H1 (cell line): ENCODE measurements at regions not wholly inside any gene's neighbourhood (a gene's known extent, or its start where the extent isn't known, plus 50 kb on each side); places are given as distances from the start of the nearest gene placed in this dataset.

Source experiments
- CTCF ChIA-PET: fragments of 300-600 bp; sonication (Branson Sonifier 250); formaldehyde crosslinking; loops from one replicate; lab custom pipeline; 2021; ENCODE audit not compliant: partially characterized antibody; lab: Charles Lee
- POLR2A ChIA-PET: fragments of 300-600 bp; sonication (Branson Sonifier 250); formaldehyde crosslinking; loops from one replicate; lab custom pipeline; 2021; ENCODE audit warnings: inconsistent platforms; ENCODE audit not compliant: partially characterized antibody; lab: Charles Lee
- DNase-seq, 2 experiments: peaks; one replicate each; pipeline versions ENCODE4 v3.0.0 to v3.0.0-alpha.2; 2010 to 2022; ENCODE audit warnings: low spot score in 2 of 2, low read depth in 1 of 2, mixed read lengths in 1 of 2
- FAIRE-seq: peaks from 2 replicates; lab custom pipeline; 2011; peaks lifted over from hg19 to GRCh38; lab: Jason Lieb, UNC
- H2AFZ ChIP-seq: 2 replicates; pipeline ENCODE4 v1.8.1; 2012; ENCODE audit warnings: low read length, inconsistent platforms
- H2AK5ac ChIP-seq: 2 replicates; pipeline ENCODE4 v1.6.1; 2013; ENCODE audit warnings: low read depth, low read length
- H2BK120ac ChIP-seq: replicated peaks from 2 replicates; pipeline ENCODE3; 2013; ENCODE audit warnings: low read depth, low read length, inconsistent platforms
- H2BK12ac ChIP-seq: 2 replicates; pipeline ENCODE4 v1.6.1; 2013; ENCODE audit warnings: low read depth, low read length
- H2BK15ac ChIP-seq: 2 replicates; pipeline ENCODE4 v1.6.1; 2013; ENCODE audit warnings: low read length
- H2BK20ac ChIP-seq: 2 replicates; pipeline ENCODE4 v1.6.1; 2013; ENCODE audit warnings: low read length
- H2BK5ac ChIP-seq: 2 replicates; pipeline ENCODE4 v1.6.1; 2013; ENCODE audit warnings: low read depth, low read length
- H3K14ac ChIP-seq: 2 replicates; pipeline ENCODE4 v1.6.1; 2013; ENCODE audit warnings: inconsistent platforms; ENCODE audit not compliant: insufficient read length
- H3K18ac ChIP-seq: 2 replicates; pipeline ENCODE4 v1.6.1; 2013; ENCODE audit warnings: low read length; ENCODE audit errors: extremely low read depth
- H3K23ac ChIP-seq: 2 replicates; pipeline ENCODE4 v1.6.1; 2013; ENCODE audit warnings: inconsistent platforms; ENCODE audit not compliant: insufficient read length
- H3K23me2 ChIP-seq: 2 replicates; pipeline ENCODE4 v1.6.1; 2013; ENCODE audit warnings: low read depth, low read length
- H3K27ac ChIP-seq: 2 replicates; pipeline ENCODE4 v1.6.1; 2011; ENCODE audit warnings: low read depth, low read length, inconsistent platforms
- H3K27me3 ChIP-seq, 4 experiments: replicated peaks in 1 of 4; 1 replicate in 1 of 4; 2 replicates in 3 of 4; pipeline versions ENCODE4 v1.6.1 to v1.8.1; 2011 to 2013; ENCODE audit warnings: low read length in 3 of 4, mild to moderate bottlenecking in 3 of 4, inconsistent platforms in 2 of 4, mixed read lengths in 2 of 4, moderate library complexity in 1 of 4; ENCODE audit not compliant: control insufficient read depth in 3 of 4, insufficient read depth in 3 of 4; ENCODE audit errors: extremely low read depth in 1 of 4
- H3K36me3 ChIP-seq, 4 experiments: 2 replicates each; pipeline versions ENCODE4 v1.6.1 to v1.8.1; 2011 to 2013; ENCODE audit warnings: mild to moderate bottlenecking in 4 of 4, low read length in 3 of 4, moderate library complexity in 2 of 4, control low read depth in 1 of 4, inconsistent platforms in 1 of 4; ENCODE audit not compliant: insufficient read depth in 4 of 4, control insufficient read depth in 2 of 4
- H3K4ac ChIP-seq: replicated peaks from 2 replicates; pipeline ENCODE3; 2013; ENCODE audit warnings: low read length, low read depth, mixed read lengths, inconsistent platforms; ENCODE audit not compliant: insufficient read length
- H3K4me1 ChIP-seq, 4 experiments: replicated peaks in 1 of 4; 1 replicate in 1 of 4; 2 replicates in 3 of 4; pipeline versions ENCODE4 v1.6.1 to v1.8.1; 2011 to 2013; ENCODE audit warnings: low read length in 3 of 4, inconsistent platforms in 2 of 4, mixed read lengths in 1 of 4; ENCODE audit not compliant: insufficient read depth in 4 of 4, control insufficient read depth in 3 of 4
- H3K4me2 ChIP-seq, 2 experiments: 2 replicates each; pipeline versions ENCODE4 v1.6.1 to v1.8.1; 2011 to 2013; ENCODE audit warnings: low read depth in 2 of 2, low read length in 2 of 2, control low read depth in 1 of 2, inconsistent platforms in 1 of 2, mild to moderate bottlenecking in 1 of 2; ENCODE audit not compliant: insufficient read depth in 1 of 2
- H3K4me3 ChIP-seq, 4 experiments: fragments of 200-600, 300-600 bp in 1 of 4; sonication (generic), shearing (Covaris generic), sonication (Bioruptor Twin) in 1 of 4; 2 replicates each; pipeline versions ENCODE4 v1.5.1 to v1.8.1; 2011 to 2016; ENCODE audit warnings: low read length in 4 of 4, low read depth in 3 of 4, control low read depth in 2 of 4, inconsistent platforms in 2 of 4, mild to moderate bottlenecking in 2 of 4, mixed read lengths in 1 of 4, moderate library complexity in 1 of 4; ENCODE audit not compliant: insufficient read depth in 2 of 4; ENCODE audit errors: extremely low read depth in 1 of 4
- H3K56ac ChIP-seq: replicated peaks from 2 replicates; pipeline ENCODE3; 2013; ENCODE audit warnings: low read depth, mild to moderate bottlenecking, mixed read lengths, low read length, inconsistent platforms; ENCODE audit not compliant: insufficient read length
- H3K79me1 ChIP-seq: 2 replicates; pipeline ENCODE4 v1.6.1; 2013; ENCODE audit warnings: low read depth, low read length, control low read depth
- H3K79me2 ChIP-seq, 2 experiments: 2 replicates each; pipeline versions ENCODE4 v1.6.1 to v1.8.1; 2012 to 2013; ENCODE audit warnings: low read length in 2 of 2, mild to moderate bottlenecking in 2 of 2, inconsistent platforms in 1 of 2; ENCODE audit not compliant: insufficient read depth in 2 of 2, control insufficient read depth in 1 of 2
- H3K9ac ChIP-seq, 4 experiments: replicated peaks in 1 of 4; 1 replicate in 1 of 4; 2 replicates in 3 of 4; pipeline versions ENCODE4 v1.6.1 to v1.8.1; 2011 to 2013; ENCODE audit warnings: low read depth in 3 of 4, low read length in 3 of 4, control low read depth in 2 of 4, mild to moderate bottlenecking in 2 of 4, moderate library complexity in 2 of 4, inconsistent platforms in 1 of 4; ENCODE audit errors: extremely low read depth in 1 of 4
- H3K9me3 ChIP-seq, 2 experiments: 2 replicates each; pipeline versions ENCODE4 v1.6.1 to v1.8.1; 2012 to 2013; ENCODE audit warnings: mild to moderate bottlenecking in 2 of 2, moderate library complexity in 2 of 2, control low read depth in 1 of 2, inconsistent platforms in 1 of 2, low read depth in 1 of 2, low read length in 1 of 2, mixed read lengths in 1 of 2; ENCODE audit not compliant: insufficient read depth in 2 of 2
- H4K20me1 ChIP-seq, 2 experiments: replicated peaks in 1 of 2; 2 replicates each; pipeline versions ENCODE3 to v1.8.1; 2011 to 2013; ENCODE audit warnings: inconsistent platforms in 2 of 2, low read length in 2 of 2, mild to moderate bottlenecking in 1 of 2; ENCODE audit not compliant: insufficient read depth in 2 of 2, control insufficient read depth in 1 of 2
- H4K5ac ChIP-seq: 2 replicates; pipeline ENCODE4 v1.6.1; 2013; ENCODE audit warnings: low read length, low read depth, mixed read lengths, inconsistent platforms; ENCODE audit not compliant: insufficient read length
- H4K8ac ChIP-seq: 2 replicates; pipeline ENCODE4 v1.8.0; 2013; ENCODE audit warnings: mild to moderate bottlenecking, moderate library complexity, low read length, inconsistent platforms; ENCODE audit not compliant: insufficient read depth; ENCODE audit errors: extremely low read depth
- H4K91ac ChIP-seq: replicated peaks from 2 replicates; pipeline ENCODE3; 2013; ENCODE audit warnings: low read length, mixed read lengths, inconsistent platforms; ENCODE audit not compliant: insufficient read length
- SP4 ChIP-seq: IDR thresholded peaks from 2 replicates; pipeline ENCODE4 v1.6.1; 2012; ENCODE audit warnings: low read length, inconsistent platforms
- YY1 ChIP-seq: IDR thresholded peaks from 2 replicates; pipeline ENCODE4 v1.6.1; 2011; ENCODE audit warnings: low read depth, mild to moderate bottlenecking, low read length
- WGBS, 2 experiments: shearing (Covaris generic) in 1 of 2; methylation state at CpG; one replicate each; pipeline versions ENCODE4 v1.1.6 to v1.1.7; 2013 to 2015; ENCODE audit warnings: low lambda C conversion rate in 2 of 2, mixed read lengths in 2 of 2, inconsistent platforms in 1 of 2, low coverage in 1 of 2, missing lambda C conversion rate in 1 of 2; ENCODE audit not compliant: insufficient replicate concordance in 2 of 2, insufficient coverage in 1 of 2, insufficient read length in 1 of 2; ENCODE audit errors: extremely low coverage in 1 of 2, missing lambda C conversion rate in 1 of 2; 5-methylcytosine and 5-hydroxymethylcytosine counted together

DNA sequence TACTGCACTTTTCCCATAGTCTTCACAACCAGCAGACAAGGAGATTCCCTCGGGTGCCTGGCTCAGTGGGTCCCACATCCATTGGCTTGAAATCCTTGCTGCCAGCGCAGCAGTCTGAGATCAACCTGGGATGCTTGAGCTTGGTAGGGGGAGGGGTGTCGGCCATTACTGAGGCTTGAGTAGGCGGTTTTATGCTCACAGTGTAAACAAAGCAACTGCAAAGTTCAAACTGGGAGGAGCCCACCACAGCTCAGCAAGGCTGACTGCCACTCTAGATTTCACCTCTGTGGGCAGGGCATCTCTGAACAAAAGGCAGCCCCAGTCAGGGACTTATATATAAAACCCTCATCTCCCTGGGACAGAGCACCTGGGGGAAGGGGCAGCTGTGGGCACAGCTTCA, 512.3 kb upstream of the MPDZ start:
- Histone ChIP-seq H3K36me3 (no peaks in the 10 kb centered on the region), H3K9ac (no peak overlapping the region), H3K4ac (no peak overlapping the region), H3K4me3 (no peak overlapping the region), H3K79me2 (no peaks in the 10 kb centered on the region), H2BK15ac (no peak overlapping the region), H4K91ac (no peak overlapping the region), H3K56ac (no peak overlapping the region), H3K14ac (no peak overlapping the region), H2BK5ac (no peak overlapping the region), H3K79me1 (no peaks in the 10 kb centered on the region), H3K27me3 (no peaks in the 10 kb centered on the region), H3K4me2 (no peak overlapping the region), H3K18ac (no peak overlapping the region), H2AK5ac (no peak overlapping the region), H3K23me2 (no peaks in the 10 kb centered on the region), H2BK12ac (no peak overlapping the region), H2BK120ac (no peak overlapping the region), H2AFZ (no peak overlapping the region), H4K8ac (no peak overlapping the region), H3K27ac (no peak overlapping the region), H4K20me1 (no peaks in the 10 kb centered on the region), H4K5ac (no peak overlapping the region), H3K23ac (no peak overlapping the region), H2BK20ac (peak overlapping the region; percentile 80; the same call in 1 of the 2 replicates), H3K9me3 (no peaks in the 10 kb centered on the region), H3K4me1 (no peaks in the 10 kb centered on the region)
- DNase-seq (no peak), FAIRE-seq (no peak)
- peak; percentile 69 for TF ChIP-seq YY1
- no peak for TF ChIP-seq SP4
- ChIA-PET POLR2A (no interaction called here), CTCF (interaction anchor here (0.6 to 0.8 kb wide), 2 partner anchors 551 to 562 kb away, joined by 3 read pairs; no protein-coding TSS in a partner anchor)
- 91% methylated on average over 4 of the region's 4 CpGs; no CpG with 5 or more reads in 1 of the 2 experiments for WGBS, 2 experiments
